NB4 (cell line): ENCODE measurements at regions not wholly inside any gene's neighbourhood (a gene's known extent, or its start where the extent isn't known, plus 50 kb on each side); places are given as distances from the start of the nearest gene placed in this dataset.

Experiments
- DNase-seq: peaks from one replicate; pipeline ENCODE4 v3.0.0; 2010; ENCODE audit warnings: low read depth
- H3K4me3 ChIP-seq: one replicate; pipeline ENCODE4 v1.5.1; 2011; ENCODE audit warnings: mild to moderate bottlenecking, low read depth, low read length, moderate library complexity
- CTCF ChIP-seq: IDR thresholded peaks from one replicate; pipeline ENCODE4 v1.5.1; 2012; ENCODE audit warnings: low read depth, low read length
- MAX ChIP-seq: IDR thresholded peaks from 2 replicates; pipeline ENCODE4 v1.6.1; 2011; ENCODE audit warnings: low read depth, low read length
- MYC ChIP-seq: IDR thresholded peaks from 2 replicates; pipeline ENCODE4 v1.6.1; 2011; ENCODE audit warnings: low read depth, low read length
- POLR2A ChIP-seq: IDR thresholded peaks from 2 replicates; pipeline ENCODE4 v1.6.1; 2011; ENCODE audit warnings: mild to moderate bottlenecking; ENCODE audit not compliant: insufficient read length; ENCODE audit errors: extremely low read depth

- no peak for TF ChIP-seq MYC
- no peak for TF ChIP-seq POLR2A
- no peak for TF ChIP-seq MAX
- TF ChIP-seq CTCF, result no peak
- H3K4me3 ChIP-seq, result no peak overlapping the region
- DNase-seq, result no peak
These were observed 364.1 kb downstream of the TOX3 start for GRCh38 chr16:52182840-52183239.

- TF ChIP-seq POLR2A, result no peak
- no peak for TF ChIP-seq MYC
- TF ChIP-seq CTCF, result no peak
- no peak for TF ChIP-seq MAX
- no peak for DNase-seq
These were observed 372.8 kb downstream of the TOX3 start for GRCh38 chr16:52174168-52174567.

GRCh38 chr16:52171481-52171880, 375.5 kb downstream of the TOX3 start:
- no peak overlapping the region for H3K4me3 ChIP-seq
- TF ChIP-seq POLR2A, result no peak
- TF ChIP-seq CTCF, result no peak
- no peak for TF ChIP-seq MYC
- no peak for TF ChIP-seq MAX
- no peak for DNase-seq

More at GRCh38 chr16:52174168-52174567, 372.8 kb downstream of the TOX3 start:
- H3K4me3 ChIP-seq, result no peak overlapping the region

GRCh38 chr16:52167328-52167727, 379.6 kb downstream of the TOX3 start:
- no peak for TF ChIP-seq MYC
- no peak for TF ChIP-seq POLR2A
- TF ChIP-seq CTCF, result no peak
- no peak for TF ChIP-seq MAX
- H3K4me3 ChIP-seq, result no peak overlapping the region
- DNase-seq, result no peak

- TF ChIP-seq MYC, result no peak
- no peak for TF ChIP-seq MAX
- no peak for TF ChIP-seq CTCF
- no peak for TF ChIP-seq POLR2A
- H3K4me3 ChIP-seq, result no peak overlapping the region
- no peak for DNase-seq
These were observed 381.0 kb downstream of the TOX3 start for GRCh38 chr16:52165961-52166360.

- TF ChIP-seq MYC (no peak), CTCF (no peak), MAX (no peak), POLR2A (no peak)
- H3K4me3 ChIP-seq, result no peak overlapping the region
- DNase-seq, result no peak
These were observed 397.9 kb downstream of the TOX3 start for GRCh38 chr16:52149003-52149402.
